Thoracic aorta (tissue), 2 donors: ENCODE measurements at regions not wholly inside any gene's neighbourhood (a gene's known extent, or its start where the extent isn't known, plus 50 kb on each side); places are given as distances from the start of the nearest gene placed in this dataset.

Experiments used
- ATAC-seq: fragments of 150-250 bp; one replicate; pipeline ENCODE4 v1.8.0; 2017; ENCODE audit warnings: low read depth; ENCODE audit not compliant: insufficient number of reproducible peaks, low FRiP score
- DNase-seq: peaks from one replicate; pipeline ENCODE4 v3.0.0-alpha.2; 2020; ENCODE audit warnings: low spot score
- H3K27ac ChIP-seq, 2 donors: fragments of 200-600 bp; sonication (generic); 1 replicate in 1 of 2; 2 replicates in 1 of 2; pipeline ENCODE4 v1.5.1; 2016; ENCODE audit warnings: mild to moderate bottlenecking in 2 of 2, moderate library complexity in 2 of 2
- H3K27me3 ChIP-seq: fragments of 200-600 bp; sonication (generic); replicated peaks from 2 replicates; pipeline ENCODE4 v1.6.0; 2016; ENCODE audit warnings: mild to moderate bottlenecking; ENCODE audit not compliant: insufficient read depth
- H3K36me3 ChIP-seq: fragments of 200-600 bp; sonication (generic); one replicate; pipeline ENCODE4 v1.5.1; 2016
- H3K4me1 ChIP-seq, 2 donors: fragments of 200-600 bp; sonication (generic); 1 replicate in 1 of 2; 2 replicates in 1 of 2; pipeline versions ENCODE4 v1.5.1 to v1.6.0; 2016; ENCODE audit warnings: low read depth in 2 of 2, mild to moderate bottlenecking in 1 of 2; ENCODE audit not compliant: control insufficient read depth in 1 of 2
- H3K4me3 ChIP-seq: fragments of 200-600 bp; sonication (generic); 2 replicates; pipeline ENCODE4 v1.5.1; 2016; ENCODE audit warnings: mild to moderate bottlenecking
- H3K9me3 ChIP-seq: fragments of 200-600 bp; sonication (generic); 2 replicates; pipeline ENCODE4 v1.5.1; 2016
- CTCF ChIP-seq: fragments of 200-600 bp; sonication (generic); IDR thresholded peaks from one replicate; pipeline ENCODE4 v1.5.1; 2019; ENCODE audit warnings: antibody characterized with exemption

DNA sequence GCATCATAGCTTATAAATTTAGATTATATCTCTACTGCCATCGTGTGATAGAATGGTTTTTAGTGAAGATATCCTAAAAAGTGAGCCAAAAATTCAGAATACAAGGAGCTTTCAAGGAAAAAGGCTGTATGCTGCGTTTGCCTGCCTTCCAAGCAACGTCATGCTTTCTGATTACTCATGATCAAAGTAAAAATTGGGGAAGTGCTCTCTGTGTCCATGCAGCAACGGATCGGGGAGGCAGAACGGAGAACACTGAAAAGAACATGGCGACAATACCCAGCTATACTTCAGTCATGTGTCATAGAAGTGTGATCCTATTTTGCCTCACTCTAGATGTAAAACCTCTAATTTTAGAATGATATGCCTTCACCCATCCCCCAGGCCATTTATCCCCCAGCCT lies 185.7 kb downstream of the SUCLG1 start:
- Histone ChIP-seq H3K4me3 (no peak overlapping the region), H3K27ac (no peak overlapping the region), H3K4me1 (no peaks in the 10 kb centered on the region), H3K27me3 (no peaks in the 10 kb centered on the region), H3K36me3 (no peaks in the 10 kb centered on the region), H3K9me3 (no peaks in the 10 kb centered on the region)
- ATAC-seq (no peak), DNase-seq (no peak)
- no peak for TF ChIP-seq CTCF

DNA sequence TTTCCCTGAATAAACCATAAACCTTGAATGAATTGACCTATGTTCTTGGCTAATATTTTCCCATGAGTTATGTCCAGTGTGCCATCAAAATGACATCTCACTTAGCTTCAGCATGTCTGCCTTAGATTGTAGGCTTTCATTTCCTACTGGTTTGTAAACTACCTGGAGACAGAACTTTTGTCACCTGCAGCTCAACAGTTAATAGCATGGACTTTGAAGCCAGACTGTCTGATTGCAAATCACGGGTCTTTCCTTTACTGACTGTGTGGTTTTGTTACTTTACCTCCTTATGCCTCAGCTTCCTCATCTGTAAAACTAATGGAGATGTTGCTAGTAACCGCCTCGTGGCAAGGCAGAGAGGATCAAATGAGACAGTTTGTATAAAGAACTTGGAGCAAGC lies 187.1 kb downstream of the SUCLG1 start:
- Histone ChIP-seq H3K36me3 (no peaks in the 10 kb centered on the region), H3K27ac (no peak overlapping the region), H3K4me3 (no peak overlapping the region), H3K9me3 (no peaks in the 10 kb centered on the region), H3K4me1 (no peaks in the 10 kb centered on the region), H3K27me3 (no peaks in the 10 kb centered on the region)
- no peak for DNase-seq
- ATAC-seq, result no peak
- no peak for TF ChIP-seq CTCF

DNA sequence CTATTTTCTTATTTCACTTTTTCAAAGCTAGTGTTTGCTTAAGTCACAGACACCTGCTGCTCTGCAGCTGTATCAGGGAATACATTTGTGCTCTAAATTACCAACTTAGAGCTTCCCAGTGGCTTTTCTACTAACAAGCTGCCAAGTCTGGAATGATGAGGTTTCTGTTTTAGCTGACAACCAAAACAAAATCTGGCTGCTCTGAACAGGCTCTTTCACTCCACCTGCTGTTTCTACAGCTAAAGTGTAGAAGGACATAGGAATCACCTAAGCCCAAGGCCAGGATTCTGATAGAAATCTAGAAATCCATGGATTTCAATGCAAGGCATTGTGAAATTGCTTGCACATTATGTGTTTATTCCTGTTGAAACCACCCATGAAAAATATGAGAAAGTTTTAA lies 201.2 kb downstream of the SUCLG1 start:
- no peaks in the 10 kb centered on the region for H3K4me1 ChIP-seq
- no peaks in the 10 kb centered on the region for H3K36me3 ChIP-seq
- no peak for TF ChIP-seq CTCF
- H3K27ac ChIP-seq, result no peak overlapping the region
- no peaks in the 10 kb centered on the region for H3K27me3 ChIP-seq
- no peak overlapping the region for H3K4me3 ChIP-seq
- no peaks in the 10 kb centered on the region for H3K9me3 ChIP-seq
- DNase-seq, result no peak
- ATAC-seq, result no peak

DNA sequence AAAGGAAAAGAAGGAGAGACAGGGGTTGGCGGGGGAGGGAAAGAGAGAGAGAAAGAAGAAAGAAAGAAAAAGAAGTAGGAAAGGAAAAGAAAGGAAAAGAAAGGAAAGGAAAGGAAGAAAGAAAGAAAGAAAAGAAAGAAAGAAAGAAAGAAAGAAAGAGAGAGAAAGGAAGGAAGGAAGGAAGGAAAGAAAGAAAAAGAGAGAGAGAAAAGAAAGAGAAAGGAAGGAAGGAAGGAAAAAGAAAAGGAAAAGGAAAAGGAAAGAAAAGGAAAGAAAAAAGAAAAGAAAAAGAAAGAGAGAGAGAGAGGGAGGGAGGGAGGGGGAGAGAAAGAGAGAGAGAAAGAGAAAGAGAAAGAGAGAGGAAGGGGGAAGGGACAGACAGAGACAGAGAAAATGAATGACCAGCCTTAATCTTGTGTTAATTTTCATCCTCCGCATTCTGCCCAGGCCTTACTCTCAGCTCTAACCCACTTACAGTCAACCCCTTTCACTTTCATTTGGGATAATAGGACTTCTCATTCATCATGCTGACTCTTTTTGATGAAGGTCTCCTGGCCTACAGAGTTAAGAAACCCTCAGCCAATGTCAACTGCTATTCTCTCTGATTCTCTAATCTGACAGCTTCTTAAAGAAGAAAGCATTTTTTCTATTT lies 207.3 kb downstream of the SUCLG1 start:
- Histone ChIP-seq H3K9me3 (no peaks in the 10 kb centered on the region), H3K4me3 (no peak overlapping the region), H3K4me1 (no peaks in the 10 kb centered on the region), H3K36me3 (no peaks in the 10 kb centered on the region), H3K27me3 (no peaks in the 10 kb centered on the region), H3K27ac (no peak overlapping the region)
- no peak for TF ChIP-seq CTCF
- no peak for ATAC-seq
- no peak for DNase-seq

DNA sequence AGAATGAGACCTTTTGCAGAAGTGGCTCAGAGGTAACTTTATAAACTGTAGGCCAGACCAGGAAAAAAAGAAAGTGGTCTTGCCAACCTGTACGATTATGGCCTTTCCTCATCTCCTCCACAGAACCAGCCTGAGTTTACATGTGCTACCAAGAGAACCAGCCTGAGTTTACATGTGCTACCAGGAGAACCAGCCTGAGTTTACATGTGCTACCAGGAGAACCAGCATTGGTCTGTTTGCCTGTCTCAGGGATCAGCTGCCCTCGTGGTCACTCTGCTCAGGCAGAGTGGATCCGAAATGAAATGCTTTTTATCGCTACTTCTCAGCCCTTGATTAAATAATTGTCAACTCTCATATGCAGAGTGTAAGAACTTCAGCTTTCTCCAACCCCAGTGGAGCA lies 209.9 kb downstream of the SUCLG1 start:
- Histone ChIP-seq H3K4me3 (no peak overlapping the region), H3K4me1 (no peaks in the 10 kb centered on the region), H3K36me3 (no peaks in the 10 kb centered on the region), H3K9me3 (no peaks in the 10 kb centered on the region), H3K27me3 (no peaks in the 10 kb centered on the region), H3K27ac (no peak overlapping the region)
- ATAC-seq (no peak), DNase-seq (no peak)
- TF ChIP-seq CTCF, result no peak
